ENCODE measurements at regions not wholly inside any gene's neighbourhood (a gene's known extent, or its start where the extent isn't known, plus 50 kb on each side); places are given as distances from the start of the nearest gene placed in this dataset.

DNA sequence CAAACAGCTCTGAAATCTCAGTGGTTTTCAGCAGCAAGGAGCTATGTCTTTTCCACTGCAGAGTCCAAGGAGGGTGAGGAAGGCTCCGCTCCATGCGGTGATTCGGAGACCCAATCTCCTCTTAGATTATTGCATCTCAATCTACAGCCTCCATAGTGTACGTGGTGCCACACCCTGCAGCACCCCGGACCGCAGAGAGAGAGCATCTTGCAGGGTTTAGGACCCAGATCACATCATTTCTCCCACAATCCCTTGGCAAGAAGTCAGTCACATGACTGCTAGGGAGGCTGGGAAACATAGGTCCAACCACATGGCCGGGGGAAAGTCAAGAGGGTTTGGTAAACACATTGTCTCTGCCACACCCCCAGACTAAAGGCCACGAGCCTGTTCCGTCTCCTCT is 209.4 kb upstream of the TMEM132C start:
- no peak overlapping the region for H3K27ac ChIP-seq (ENCODE audit: low read depth, low read length)
- no peaks in the 10 kb centered on the region for H3K79me2 ChIP-seq (ENCODE audit: insufficient read depth, low read length)
- H4K20me1 ChIP-seq (ENCODE audit: low read depth, low read length), result no peaks in the 10 kb centered on the region
- no peaks in the 10 kb centered on the region for H3K9me3 ChIP-seq (ENCODE audit: insufficient read depth, low read length)
- H3K36me3 ChIP-seq (ENCODE audit: low read length), result no peaks in the 10 kb centered on the region
- no peaks in the 10 kb centered on the region for H3K27me3 ChIP-seq (ENCODE audit: low read length)
- no peak overlapping the region for H3K9ac ChIP-seq (ENCODE audit: low read length)
- no peak overlapping the region for H3K4me2 ChIP-seq (ENCODE audit: low read depth, low read length, poor library complexity, severe bottlenecking)
- no peak overlapping the region for H3K4me3 ChIP-seq (ENCODE audit: insufficient read depth, low read length, poor library complexity, severe bottlenecking)
- H2AFZ ChIP-seq (ENCODE audit: low read depth, low read length, severe bottlenecking), result no peak overlapping the region
- TF ChIP-seq EZH2phosphoT487 (conservative IDR thresholded peaks at IDR 0.05; ENCODE audit: low read length), result no peak
- TF ChIP-seq, protein P1, sequence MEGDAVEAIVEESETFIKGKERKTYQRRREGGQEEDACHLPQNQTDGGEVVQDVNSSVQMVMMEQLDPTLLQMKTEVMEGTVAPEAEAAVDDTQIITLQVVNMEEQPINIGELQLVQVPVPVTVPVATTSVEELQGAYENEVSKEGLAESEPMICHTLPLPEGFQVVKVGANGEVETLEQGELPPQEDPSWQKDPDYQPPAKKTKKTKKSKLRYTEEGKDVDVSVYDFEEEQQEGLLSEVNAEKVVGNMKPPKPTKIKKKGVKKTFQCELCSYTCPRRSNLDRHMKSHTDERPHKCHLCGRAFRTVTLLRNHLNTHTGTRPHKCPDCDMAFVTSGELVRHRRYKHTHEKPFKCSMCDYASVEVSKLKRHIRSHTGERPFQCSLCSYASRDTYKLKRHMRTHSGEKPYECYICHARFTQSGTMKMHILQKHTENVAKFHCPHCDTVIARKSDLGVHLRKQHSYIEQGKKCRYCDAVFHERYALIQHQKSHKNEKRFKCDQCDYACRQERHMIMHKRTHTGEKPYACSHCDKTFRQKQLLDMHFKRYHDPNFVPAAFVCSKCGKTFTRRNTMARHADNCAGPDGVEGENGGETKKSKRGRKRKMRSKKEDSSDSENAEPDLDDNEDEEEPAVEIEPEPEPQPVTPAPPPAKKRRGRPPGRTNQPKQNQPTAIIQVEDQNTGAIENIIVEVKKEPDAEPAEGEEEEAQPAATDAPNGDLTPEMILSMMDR (IDR thresholded peaks at IDR 0.05; ENCODE audit: insufficient read depth, low read length, poor library complexity, severe bottlenecking), result no peak
- no peaks in the 10 kb centered on the region for H3F3A ChIP-seq (ENCODE audit: insufficient read depth)
- no peaks in the 10 kb centered on the region for H3K9me2 ChIP-seq (replicated peaks; ENCODE audit: insufficient read depth, low read length)

- TF ChIP-seq, protein P1 (IDR thresholded peaks at IDR 0.05; ENCODE audit: insufficient read depth, low read length, poor library complexity, severe bottlenecking), result no peak
- TF ChIP-seq EZH2phosphoT487 (conservative IDR thresholded peaks at IDR 0.05; ENCODE audit: low read length), result no peak
- no peaks in the 10 kb centered on the region for H3F3A ChIP-seq (ENCODE audit: insufficient read depth)
- H3K9me2 ChIP-seq (replicated peaks; ENCODE audit: insufficient read depth, low read length), result no peaks in the 10 kb centered on the region
- H3K4me2 ChIP-seq (ENCODE audit: low read depth, low read length, poor library complexity, severe bottlenecking), result no peak overlapping the region
- no peaks in the 10 kb centered on the region for H3K79me2 ChIP-seq (ENCODE audit: insufficient read depth, low read length)
- H4K20me1 ChIP-seq (ENCODE audit: low read depth, low read length), result no peaks in the 10 kb centered on the region
- H3K4me3 ChIP-seq (ENCODE audit: insufficient read depth, low read length, poor library complexity, severe bottlenecking), result no peak overlapping the region
- H3K9ac ChIP-seq (ENCODE audit: low read length), result no peak overlapping the region
- no peak overlapping the region for H2AFZ ChIP-seq (ENCODE audit: low read depth, low read length, severe bottlenecking)
- no peaks in the 10 kb centered on the region for H3K27me3 ChIP-seq (ENCODE audit: low read length)
- no peak overlapping the region for H3K27ac ChIP-seq (ENCODE audit: low read depth, low read length)
- no peaks in the 10 kb centered on the region for H3K36me3 ChIP-seq (ENCODE audit: low read length)
- H3K9me3 ChIP-seq (ENCODE audit: insufficient read depth, low read length), result no peaks in the 10 kb centered on the region
Observed at GRCh38 chr12:128059621-128060370, 207.2 kb upstream of the TMEM132C start.

GRCh38 chr12:128068211-128068610 is 198.8 kb upstream of the TMEM132C start:
- TF ChIP-seq EZH2phosphoT487 (conservative IDR thresholded peaks at IDR 0.05; ENCODE audit: low read length), result no peak
- TF ChIP-seq, protein P1 (IDR thresholded peaks at IDR 0.05; ENCODE audit: insufficient read depth, low read length, poor library complexity, severe bottlenecking), result no peak
- no peaks in the 10 kb centered on the region for H3K9me2 ChIP-seq (replicated peaks; ENCODE audit: insufficient read depth, low read length)
- H3K27ac ChIP-seq (ENCODE audit: low read depth, low read length), result no peak overlapping the region
- H3K4me3 ChIP-seq (ENCODE audit: insufficient read depth, low read length, poor library complexity, severe bottlenecking), result no peak overlapping the region
- H3K9ac ChIP-seq (ENCODE audit: low read length), result no peak overlapping the region
- H3F3A ChIP-seq (ENCODE audit: insufficient read depth), result no peaks in the 10 kb centered on the region
- H3K79me2 ChIP-seq (ENCODE audit: insufficient read depth, low read length), result no peaks in the 10 kb centered on the region
- H4K20me1 ChIP-seq (ENCODE audit: low read depth, low read length), result no peaks in the 10 kb centered on the region
- no peak overlapping the region for H3K4me2 ChIP-seq (ENCODE audit: low read depth, low read length, poor library complexity, severe bottlenecking)
- H2AFZ ChIP-seq (ENCODE audit: low read depth, low read length, severe bottlenecking), result no peak overlapping the region
- H3K27me3 ChIP-seq (ENCODE audit: low read length), result no peaks in the 10 kb centered on the region
- no peaks in the 10 kb centered on the region for H3K36me3 ChIP-seq (ENCODE audit: low read length)
- H3K9me3 ChIP-seq (ENCODE audit: insufficient read depth, low read length), result no peaks in the 10 kb centered on the region
